NB4 (cell line): ENCODE measurements at regions not wholly inside any gene's neighbourhood (a gene's known extent, or its start where the extent isn't known, plus 50 kb on each side); places are given as distances from the start of the nearest gene placed in this dataset.

Experiments
- MYC ChIP-seq: IDR thresholded peaks from 2 replicates; pipeline ENCODE4 v1.6.1; 2011; ENCODE audit warnings: low read depth, low read length
- POLR2A ChIP-seq: IDR thresholded peaks from 2 replicates; pipeline ENCODE4 v1.6.1; 2011; ENCODE audit warnings: mild to moderate bottlenecking; ENCODE audit not compliant: insufficient read length; ENCODE audit errors: extremely low read depth
- TF ChIP-seq, protein P1 (sequence below): IDR thresholded peaks from one replicate; pipeline ENCODE4 v1.5.1; 2012; ENCODE audit warnings: low read depth, low read length
- TF ChIP-seq, protein P2 (sequence below): IDR thresholded peaks from 2 replicates; pipeline ENCODE4 v1.6.1; 2011; ENCODE audit warnings: low read depth, low read length

- TF ChIP-seq, protein P1, sequence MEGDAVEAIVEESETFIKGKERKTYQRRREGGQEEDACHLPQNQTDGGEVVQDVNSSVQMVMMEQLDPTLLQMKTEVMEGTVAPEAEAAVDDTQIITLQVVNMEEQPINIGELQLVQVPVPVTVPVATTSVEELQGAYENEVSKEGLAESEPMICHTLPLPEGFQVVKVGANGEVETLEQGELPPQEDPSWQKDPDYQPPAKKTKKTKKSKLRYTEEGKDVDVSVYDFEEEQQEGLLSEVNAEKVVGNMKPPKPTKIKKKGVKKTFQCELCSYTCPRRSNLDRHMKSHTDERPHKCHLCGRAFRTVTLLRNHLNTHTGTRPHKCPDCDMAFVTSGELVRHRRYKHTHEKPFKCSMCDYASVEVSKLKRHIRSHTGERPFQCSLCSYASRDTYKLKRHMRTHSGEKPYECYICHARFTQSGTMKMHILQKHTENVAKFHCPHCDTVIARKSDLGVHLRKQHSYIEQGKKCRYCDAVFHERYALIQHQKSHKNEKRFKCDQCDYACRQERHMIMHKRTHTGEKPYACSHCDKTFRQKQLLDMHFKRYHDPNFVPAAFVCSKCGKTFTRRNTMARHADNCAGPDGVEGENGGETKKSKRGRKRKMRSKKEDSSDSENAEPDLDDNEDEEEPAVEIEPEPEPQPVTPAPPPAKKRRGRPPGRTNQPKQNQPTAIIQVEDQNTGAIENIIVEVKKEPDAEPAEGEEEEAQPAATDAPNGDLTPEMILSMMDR = no peak
- TF ChIP-seq POLR2A (no peak), MYC (no peak)
- TF ChIP-seq, protein P2, sequence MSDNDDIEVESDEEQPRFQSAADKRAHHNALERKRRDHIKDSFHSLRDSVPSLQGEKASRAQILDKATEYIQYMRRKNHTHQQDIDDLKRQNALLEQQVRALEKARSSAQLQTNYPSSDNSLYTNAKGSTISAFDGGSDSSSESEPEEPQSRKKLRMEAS = no peak
Observed at GRCh38 chr4:149072384-149072783, 630.2 kb upstream of the NR3C2 start.
